K562 (cell line): ENCODE measurements at regions not wholly inside any gene's neighbourhood (a gene's known extent, or its start where the extent isn't known, plus 50 kb on each side); places are given as distances from the start of the nearest gene placed in this dataset.

Experiments
- BMI1 ChIP-seq: fragments of 150-350 bp; IDR thresholded peaks from 2 replicates; pipeline ENCODE4 v1.6.1; 2014; ENCODE audit warnings: low read length
- CBX2 ChIP-seq: fragments of 200-600 bp; sonication (generic); IDR thresholded peaks from one replicate; pipeline ENCODE4 v1.6.1; 2012; ENCODE audit warnings: mild to moderate bottlenecking, low read length, inconsistent platforms; ENCODE audit not compliant: insufficient read depth, poor library complexity, severe bottlenecking
- FOXJ3 ChIP-seq: sonication (generic); formaldehyde crosslinking; IDR thresholded peaks from 2 replicates; pipeline ENCODE4 v1.4.0; 2020; ENCODE audit warnings: mild to moderate bottlenecking, missing genetic modification reagents
- GTF2E2 ChIP-seq: fragments of 200-800 bp; sonication (Bioruptor generic); IDR thresholded peaks from 2 replicates; pipeline ENCODE4 v1.6.1; 2016; ENCODE audit warnings: missing genetic modification characterization, missing compliant biosample characterization
- HNRNPUL1 ChIP-seq: fragments of 200-400 bp; formaldehyde crosslinking; IDR thresholded peaks from 2 replicates; pipeline ENCODE4 v1.6.1; 2017; ENCODE audit warnings: low read length
- MYBL2 ChIP-seq, 2 experiments: fragments of 450-650 bp in 1 of 2; sonication (generic) in 1 of 2; formaldehyde crosslinking in 1 of 2; IDR thresholded peaks; 2 replicates each; pipeline versions ENCODE4 v1.6.1 to v1.8.1; 2017 to 2022; ENCODE audit warnings: borderline replicate concordance in 1 of 2, inconsistent platforms in 1 of 2, low read depth in 1 of 2, mild to moderate bottlenecking in 1 of 2, missing genetic modification reagents in 1 of 2, moderate library complexity in 1 of 2
- NKRF ChIP-seq: fragments of 450-650 bp; IDR thresholded peaks from 2 replicates; pipeline ENCODE4 v1.6.1; 2016; ENCODE audit warnings: borderline replicate concordance
- PREB ChIP-seq: sonication (generic); formaldehyde crosslinking; IDR thresholded peaks from 2 replicates; pipeline ENCODE4 v1.8.1; 2023; ENCODE audit warnings: mild to moderate bottlenecking, missing genetic modification reagents
- SIX5 ChIP-seq, 2 experiments: IDR thresholded peaks; 2 replicates each; pipeline ENCODE4 v1.6.1; 2011; ENCODE audit warnings: low read length in 2 of 2, borderline replicate concordance in 1 of 2, low read depth in 1 of 2, mild to moderate bottlenecking in 1 of 2, moderate library complexity in 1 of 2; ENCODE audit not compliant: insufficient read depth in 1 of 2
- TSC22D4 ChIP-seq: fragments of 450-650 bp; IDR thresholded peaks from 2 replicates; pipeline ENCODE4 v1.6.1; 2016; ENCODE audit warnings: missing genetic modification characterization, missing biosample characterization, control low read depth
- U2AF2 ChIP-seq: fragments of 200-400 bp; formaldehyde crosslinking; optimal IDR thresholded peaks from 2 replicates; pipeline ENCODE3; 2017; ENCODE audit warnings: low read depth, mild to moderate bottlenecking, low read length
- USF1 ChIP-seq: sonication (generic); formaldehyde crosslinking; IDR thresholded peaks from 2 replicates; pipeline ENCODE4 v1.9.0; 2022; ENCODE audit warnings: mild to moderate bottlenecking, missing genetic modification reagents
- ZNF224 ChIP-seq: sonication (generic); formaldehyde crosslinking; IDR thresholded peaks from 2 replicates; pipeline ENCODE4 v1.8.0; 2022; ENCODE audit warnings: mild to moderate bottlenecking, missing genetic modification reagents
- ZNF436 ChIP-seq: fragments of 250-450, 450-650 bp; sonication (Bioruptor Pico); formaldehyde crosslinking; IDR thresholded peaks from 2 replicates; pipeline ENCODE4 v1.7.0; 2020; ENCODE audit warnings: mild to moderate bottlenecking
- TF ChIP-seq, protein P1 (sequence below): fragments of 250-450 bp; sonication (Bioruptor Pico); IDR thresholded peaks from 2 replicates; pipeline ENCODE4 v1.8.0; 2022; ENCODE audit warnings: inconsistent platforms, mild to moderate bottlenecking, moderate library complexity, borderline replicate concordance

DNA sequence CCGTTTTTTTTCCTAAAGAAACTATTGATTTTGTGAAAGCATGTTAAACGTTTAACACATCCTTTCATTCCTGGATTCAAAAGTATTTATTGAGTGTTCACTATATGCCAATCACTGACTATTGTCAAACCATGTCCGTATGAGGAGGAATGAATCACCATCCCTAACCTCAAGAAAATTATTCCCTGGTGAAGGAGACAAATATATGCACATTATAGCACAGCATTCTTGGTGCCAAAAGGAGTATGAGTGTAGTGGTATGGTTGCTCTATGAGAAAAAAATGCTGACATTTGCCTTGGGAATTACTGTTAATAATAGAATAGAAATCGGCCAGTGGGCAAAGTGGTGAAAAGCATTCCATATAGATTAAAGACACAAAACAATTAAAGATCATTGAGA, 1390.1 kb downstream of the MRPL39 start (continued):
- no peak for TF ChIP-seq NKRF
- TF ChIP-seq, protein P1, sequence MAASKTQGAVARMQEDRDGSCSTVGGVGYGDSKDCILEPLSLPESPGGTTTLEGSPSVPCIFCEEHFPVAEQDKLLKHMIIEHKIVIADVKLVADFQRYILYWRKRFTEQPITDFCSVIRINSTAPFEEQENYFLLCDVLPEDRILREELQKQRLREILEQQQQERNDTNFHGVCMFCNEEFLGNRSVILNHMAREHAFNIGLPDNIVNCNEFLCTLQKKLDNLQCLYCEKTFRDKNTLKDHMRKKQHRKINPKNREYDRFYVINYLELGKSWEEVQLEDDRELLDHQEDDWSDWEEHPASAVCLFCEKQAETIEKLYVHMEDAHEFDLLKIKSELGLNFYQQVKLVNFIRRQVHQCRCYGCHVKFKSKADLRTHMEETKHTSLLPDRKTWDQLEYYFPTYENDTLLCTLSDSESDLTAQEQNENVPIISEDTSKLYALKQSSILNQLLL, result no peak
- TF ChIP-seq USF1 (CRISPR knock-in tag), result no peak
- no peak for TF ChIP-seq ZNF436 (CRISPR knock-in tag)
- TF ChIP-seq ZNF224 (CRISPR knock-in tag), result no peak
- no peak for TF ChIP-seq GTF2E2 (tag)
- no peak for TF ChIP-seq PREB
- TF ChIP-seq MYBL2 (IDR thresholded peaks at IDR 0.05; ENCODE audit: low read depth), result no peak
- no peak for TF ChIP-seq MYBL2 (CRISPR knock-in tag; IDR thresholded peaks at IDR 0.05; ENCODE audit: borderline replicate concordance)
- TF ChIP-seq TSC22D4 (tag), result no peak
- TF ChIP-seq SIX5 (IDR thresholded peaks at IDR 0.05; ENCODE audit: borderline replicate concordance in 1 of 2, insufficient read depth in 1 of 2, low read depth in 1 of 2, low read length in 2 of 2), result no peak
- no peak for TF ChIP-seq U2AF2
- no peak for TF ChIP-seq FOXJ3 (CRISPR knock-in tag)
- TF ChIP-seq CBX2, result no peak
- no peak for TF ChIP-seq HNRNPUL1
- no peak for TF ChIP-seq BMI1
